Activated T-cell treated with anti-CD3 and anti-CD28 coated beads for 4 hours (primary cell): ENCODE measurements at regions not wholly inside any gene's neighbourhood (a gene's known extent, or its start where the extent isn't known, plus 50 kb on each side); places are given as distances from the start of the nearest gene placed in this dataset.

ENCODE experiments used
- DNase-seq: peaks from one replicate; pipeline ENCODE4 v3.0.0-alpha.2; 2020

DNA sequence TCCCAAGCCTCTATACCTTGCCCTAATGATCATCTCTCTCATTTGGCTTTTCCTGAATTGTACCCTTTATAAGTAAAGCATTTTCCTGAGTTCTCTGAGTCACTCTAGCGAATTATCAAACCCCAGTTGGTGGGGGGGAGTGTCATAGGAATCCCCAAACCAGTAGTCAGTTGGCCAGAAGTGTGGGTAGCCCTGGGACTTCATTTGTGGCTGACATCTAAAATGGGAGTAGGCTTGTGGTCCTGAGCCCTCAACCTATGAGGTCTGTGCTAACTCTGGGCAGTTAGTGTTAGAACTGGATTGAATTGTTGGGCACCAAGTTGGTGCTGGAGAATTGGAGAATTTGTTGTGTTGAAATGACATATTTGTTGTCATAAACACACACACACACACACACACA lies 91.3 kb downstream of the BBS10 start:
- DNase-seq, result no peak

GRCh38 chr12:76256321-76256720 lies 91.9 kb downstream of the BBS10 start:
- DNase-seq, result no peak

- DNase-seq, result no peak
Measured at GRCh38 chr12:76255692-76256091, 92.5 kb downstream of the BBS10 start.

- no peak for DNase-seq
Measured at GRCh38 chr12:76255281-76255680, 92.9 kb downstream of the BBS10 start.

- DNase-seq, result no peak
Measured at GRCh38 chr12:76252031-76252430, 96.2 kb downstream of the BBS10 start.

DNA sequence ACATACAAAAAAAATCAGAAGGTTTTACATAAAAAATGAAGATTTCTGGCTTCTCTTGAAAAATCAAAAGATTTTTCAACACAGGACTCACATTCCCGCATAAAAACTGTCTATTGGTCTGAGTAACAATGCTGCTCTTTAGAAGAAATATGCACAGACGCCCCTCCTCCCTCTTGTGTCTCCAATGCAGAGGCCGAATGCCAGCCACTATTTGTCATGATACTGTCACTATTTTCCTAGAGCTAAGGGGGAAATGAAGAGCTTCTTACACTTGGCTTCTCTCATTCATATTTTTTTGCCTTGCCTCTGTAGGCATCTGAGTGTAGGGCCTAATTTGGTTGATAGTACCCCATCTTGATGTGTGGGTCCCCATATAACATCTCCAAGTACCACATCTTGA lies 98.0 kb downstream of the BBS10 start:
- no peak for DNase-seq

- DNase-seq, result no peak
Measured at GRCh38 chr12:76249501-76249900, 98.7 kb downstream of the BBS10 start.

DNA sequence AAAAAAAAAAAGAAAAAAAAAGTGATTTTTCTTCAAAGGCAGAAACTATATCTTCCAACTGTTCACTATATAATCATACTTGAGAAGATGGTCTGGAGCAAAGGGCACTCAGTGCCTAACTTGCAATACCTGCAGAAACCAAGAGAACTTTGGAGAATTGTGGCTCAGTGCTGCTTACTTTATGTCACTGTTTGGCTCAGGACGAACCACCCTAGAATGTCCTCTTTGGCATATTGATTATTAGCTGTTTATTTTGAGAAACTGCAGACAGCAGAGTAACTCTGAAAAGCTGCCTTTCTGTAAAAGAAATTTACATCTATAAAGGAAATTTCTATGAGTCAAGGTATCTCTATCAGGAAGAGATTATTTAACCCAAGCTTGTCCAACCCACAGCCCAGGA lies 100.2 kb downstream of the BBS10 start:
- DNase-seq, result no peak

DNA sequence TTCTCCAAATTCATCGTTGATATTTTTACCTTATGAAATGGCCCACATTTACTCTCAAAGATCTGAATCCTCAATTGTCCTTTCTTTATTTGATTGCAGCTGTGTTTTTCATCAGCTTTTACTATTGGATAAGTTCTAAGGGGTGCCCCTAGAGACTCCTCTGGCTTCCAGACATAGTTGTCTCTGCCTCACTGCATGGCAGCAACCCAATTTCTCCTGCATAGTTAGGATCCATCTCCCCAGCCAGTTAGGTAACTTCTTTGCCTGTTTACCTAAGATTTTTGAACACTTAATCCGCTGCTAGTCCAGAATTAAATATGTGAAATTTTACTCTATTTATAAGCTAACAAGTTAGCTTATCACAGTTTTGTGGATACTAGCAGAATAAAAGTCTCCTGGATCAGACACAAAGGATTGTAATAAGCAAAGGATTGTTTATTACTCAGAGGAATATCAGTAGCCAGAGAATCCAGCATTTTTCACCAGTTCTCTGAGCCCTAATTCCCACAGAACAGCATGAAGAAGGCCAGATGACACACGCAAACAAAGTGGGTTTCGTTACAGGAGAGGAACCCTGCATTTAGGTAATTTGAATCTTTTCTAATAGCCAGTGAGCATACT lies 101.1 kb downstream of the BBS10 start:
- no peak for DNase-seq

GRCh38 chr12:76246611-76247010 lies 101.6 kb downstream of the BBS10 start:
- DNase-seq, result no peak

GRCh38 chr12:76244300-76244699 lies 103.9 kb downstream of the BBS10 start:
- no peak for DNase-seq

DNA sequence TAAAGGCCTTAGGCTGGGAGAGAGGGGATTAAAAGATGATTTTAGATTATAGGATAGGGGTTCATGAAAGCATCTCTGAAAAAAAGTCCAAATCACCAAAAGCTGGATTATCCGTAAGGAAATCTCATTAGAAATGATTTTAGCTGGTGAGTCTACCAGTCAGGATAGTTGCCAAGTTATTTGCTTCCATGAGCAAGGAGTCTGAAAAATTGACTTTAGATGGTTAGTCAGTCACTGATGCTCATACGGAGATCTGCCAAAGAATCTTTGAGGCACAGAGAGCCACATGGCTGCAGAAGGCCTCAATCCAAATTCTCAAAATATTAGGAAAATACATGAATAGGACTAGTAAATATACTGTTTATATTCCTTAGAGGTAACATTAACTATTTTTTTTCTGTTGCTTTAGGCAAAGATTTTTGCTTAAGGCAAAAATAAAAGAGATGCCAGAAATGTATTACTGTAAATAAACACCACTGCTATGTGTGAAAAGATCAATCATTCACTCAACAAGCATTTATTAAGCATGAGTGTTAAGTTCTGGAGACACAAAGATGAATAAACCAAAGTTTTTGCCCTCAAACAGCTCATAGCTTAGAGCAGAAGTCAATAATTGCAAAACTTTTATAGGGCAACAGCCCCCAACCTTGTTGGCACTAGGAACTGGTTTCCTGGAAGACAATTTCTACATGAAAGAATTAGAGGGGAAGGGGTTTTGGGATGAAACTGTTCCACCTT lies 105.2 kb downstream of the BBS10 start:
- DNase-seq, result no peak

DNA sequence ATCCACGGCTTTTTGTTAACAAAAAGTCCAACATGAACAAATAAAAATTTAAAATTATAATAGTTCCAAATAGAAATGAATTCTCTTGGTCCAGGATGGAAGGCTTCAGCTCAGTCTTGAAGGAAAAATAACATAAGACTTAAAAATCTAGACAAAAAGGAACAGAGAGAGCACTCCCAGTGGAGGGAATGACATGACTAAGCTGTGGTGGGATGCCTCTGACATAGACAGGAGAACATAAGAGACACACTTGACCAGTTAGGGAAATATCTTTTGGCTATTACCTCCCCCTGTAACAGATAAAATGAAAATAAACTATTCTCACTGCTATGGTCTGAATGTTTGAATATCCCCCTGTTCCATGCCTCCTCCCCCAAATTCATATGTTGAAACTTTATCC lies 106.8 kb downstream of the BBS10 start:
- no peak for DNase-seq

GRCh38 chr12:76240281-76240680 lies 107.9 kb downstream of the BBS10 start:
- no peak for DNase-seq

- DNase-seq, result no peak
Measured at GRCh38 chr12:76238688-76239087, 109.5 kb downstream of the BBS10 start.

GRCh38 chr12:76237086-76237701 lies 111.0 kb downstream of the BBS10 start:
- no peak for DNase-seq

GRCh38 chr12:76236640-76237039 lies 111.6 kb downstream of the BBS10 start:
- DNase-seq, result no peak

GRCh38 chr12:76234741-76235140 lies 113.5 kb downstream of the BBS10 start:
- no peak for DNase-seq

DNA sequence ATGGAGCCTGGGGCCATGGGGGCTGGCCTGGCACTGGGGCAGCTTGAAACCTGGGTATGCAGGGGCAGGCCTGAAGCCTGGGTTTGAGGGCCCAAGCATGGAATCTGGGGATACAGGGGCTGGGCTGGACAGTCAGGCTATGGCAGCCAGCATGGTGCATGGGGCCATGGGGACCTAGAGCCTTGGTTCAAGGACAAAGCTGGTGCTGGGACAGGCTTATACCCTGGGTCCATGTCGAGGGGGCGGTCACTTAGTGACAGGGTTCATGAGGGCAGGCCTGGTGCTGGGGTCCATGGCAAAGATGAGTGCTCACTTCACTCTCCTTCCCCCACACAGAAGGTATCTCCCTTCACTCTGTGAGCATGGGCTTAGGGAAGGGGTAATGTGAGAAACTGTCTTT lies 116.2 kb downstream of the BBS10 start:
- no peak for DNase-seq

DNA sequence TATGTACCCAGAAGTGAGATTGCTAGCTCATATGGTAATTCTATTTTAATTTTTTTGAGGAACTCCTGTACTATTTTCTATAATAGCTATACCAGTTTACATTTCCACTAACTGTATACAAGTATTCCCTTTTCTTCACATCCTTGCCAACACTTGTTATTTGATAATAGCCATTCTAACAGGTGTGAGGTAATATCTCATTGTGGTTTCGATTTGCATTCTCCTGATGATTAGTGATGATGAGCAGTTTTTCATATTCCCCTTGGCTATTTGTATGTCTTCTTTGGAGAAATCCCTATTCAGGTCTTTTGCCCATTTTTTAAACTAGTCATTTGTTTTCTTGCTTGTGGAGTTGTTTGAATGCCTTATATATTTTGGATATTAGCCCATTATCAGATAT lies 121.3 kb downstream of the BBS10 start:
- DNase-seq, result no peak

- DNase-seq, result no peak
Measured at GRCh38 chr12:76226397-76226796, 121.8 kb downstream of the BBS10 start.

GRCh38 chr12:76223869-76224268 lies 124.3 kb downstream of the BBS10 start:
- no peak for DNase-seq

GRCh38 chr12:76220980-76221379 lies 127.2 kb downstream of the BBS10 start:
- no peak for DNase-seq

DNA sequence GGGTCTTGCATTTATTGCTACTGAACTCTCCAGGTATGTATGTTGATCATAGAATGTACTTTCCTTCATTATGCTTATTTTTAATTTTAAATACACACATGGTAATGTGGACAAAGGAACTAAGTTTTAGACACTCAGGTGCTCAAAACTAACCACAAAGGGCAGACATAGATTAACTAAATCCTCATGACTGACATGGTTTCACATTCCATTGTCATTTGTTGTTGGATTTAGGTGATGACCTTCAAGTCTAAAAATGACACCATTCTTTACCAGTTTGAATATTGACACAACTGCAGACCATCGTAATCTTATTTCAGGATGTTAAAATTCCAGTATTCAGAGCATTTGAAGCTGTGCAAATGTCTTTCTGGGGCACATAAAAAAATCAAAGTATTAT lies 128.4 kb downstream of the BBS10 start:
- DNase-seq, result no peak
